KMS-11 (cell line): ENCODE measurements at regions not wholly inside any gene's neighbourhood (a gene's known extent, or its start where the extent isn't known, plus 50 kb on each side); places are given as distances from the start of the nearest gene placed in this dataset.

Source experiments
- H2AFZ ChIP-seq: fragments of 200-600 bp; sonication (generic); 2 replicates; pipeline ENCODE4 v1.6.1; 2016; ENCODE audit warnings: antibody characterized with exemption, mixed run types, low read depth
- H3K27ac ChIP-seq: fragments of 200-600 bp; sonication (generic); 2 replicates; pipeline ENCODE4 v1.6.1; 2016; ENCODE audit warnings: mild to moderate bottlenecking, mixed run types
- H3K27me3 ChIP-seq: fragments of 200-600 bp; sonication (generic); 2 replicates; pipeline ENCODE4 v1.6.1; 2017; ENCODE audit warnings: mild to moderate bottlenecking, low read depth, mixed run types, moderate library complexity; ENCODE audit not compliant: insufficient read depth
- H3K36me3 ChIP-seq: fragments of 200-600 bp; sonication (generic); 2 replicates; pipeline ENCODE4 v1.6.1; 2017; ENCODE audit warnings: mild to moderate bottlenecking, mixed run types; ENCODE audit not compliant: insufficient read depth
- H3K4me1 ChIP-seq: fragments of 200-600 bp; sonication (generic); 2 replicates; pipeline ENCODE4 v1.6.1; 2016; ENCODE audit warnings: mild to moderate bottlenecking, low read depth, mixed run types; ENCODE audit not compliant: poor library complexity, severe bottlenecking
- H3K4me2 ChIP-seq: fragments of 200-600 bp; sonication (generic); 2 replicates; pipeline ENCODE4 v1.7.0; 2016; ENCODE audit warnings: mild to moderate bottlenecking, mixed run types
- H3K4me3 ChIP-seq: fragments of 200-600 bp; sonication (generic); IDR thresholded peaks from 2 replicates; pipeline ENCODE4 v1.6.1; 2017; ENCODE audit warnings: low read depth, low read length, mixed read lengths; ENCODE audit not compliant: insufficient read depth
- H3K79me2 ChIP-seq: fragments of 200-600 bp; sonication (generic); 2 replicates; pipeline ENCODE4 v1.6.1; 2016; ENCODE audit warnings: low read depth, mixed run types; ENCODE audit not compliant: insufficient read depth
- H3K9ac ChIP-seq: fragments of 200-600 bp; sonication (generic); 2 replicates; pipeline ENCODE4 v1.6.1; 2016; ENCODE audit warnings: mild to moderate bottlenecking, mixed run types
- H4K20me1 ChIP-seq: fragments of 200-600 bp; sonication (generic); 2 replicates; pipeline ENCODE4 v1.6.1; 2016; ENCODE audit warnings: mild to moderate bottlenecking, mixed run types; ENCODE audit not compliant: insufficient read depth
- TF ChIP-seq, protein P1 (sequence below): fragments of 200-600 bp; sonication (generic); conservative IDR thresholded peaks from 2 replicates; pipeline ENCODE4 v1.6.1; 2017; ENCODE audit warnings: low read depth, mild to moderate bottlenecking, antibody characterized with exemption, low read length, moderate library complexity, mixed read lengths

DNA sequence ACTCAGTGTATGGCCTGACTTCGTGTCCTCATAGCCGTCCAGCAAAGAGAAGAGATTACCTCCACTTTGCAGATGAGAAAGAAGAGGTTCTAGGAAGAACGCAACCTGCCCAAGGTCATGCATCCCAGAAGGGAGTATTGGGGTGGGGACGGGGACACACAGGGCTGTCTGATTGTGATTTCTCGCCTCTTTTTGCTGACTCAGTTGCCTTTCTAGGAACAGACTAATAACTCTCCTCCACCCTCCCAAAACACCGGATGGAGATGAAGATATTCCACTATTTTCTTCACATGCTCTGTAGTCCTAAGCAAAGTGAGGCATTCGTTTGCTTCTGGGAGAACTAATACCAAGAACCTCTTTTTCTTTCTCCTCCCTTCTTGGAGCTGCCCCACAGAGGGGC is 529.3 kb downstream of the MIAT start:
- Histone ChIP-seq H3K79me2 (no peaks in the 10 kb centered on the region), H4K20me1 (no peaks in the 10 kb centered on the region), H2AFZ (no peak overlapping the region), H3K4me1 (no peaks in the 10 kb centered on the region), H3K4me3 (no peak overlapping the region), H3K36me3 (no peaks in the 10 kb centered on the region), H3K4me2 (no peak overlapping the region), H3K27ac (no peak overlapping the region), H3K27me3 (no peaks in the 10 kb centered on the region; the same call in 1 of the 2 replicates), H3K9ac (no peak overlapping the region)
- TF ChIP-seq, protein P1, sequence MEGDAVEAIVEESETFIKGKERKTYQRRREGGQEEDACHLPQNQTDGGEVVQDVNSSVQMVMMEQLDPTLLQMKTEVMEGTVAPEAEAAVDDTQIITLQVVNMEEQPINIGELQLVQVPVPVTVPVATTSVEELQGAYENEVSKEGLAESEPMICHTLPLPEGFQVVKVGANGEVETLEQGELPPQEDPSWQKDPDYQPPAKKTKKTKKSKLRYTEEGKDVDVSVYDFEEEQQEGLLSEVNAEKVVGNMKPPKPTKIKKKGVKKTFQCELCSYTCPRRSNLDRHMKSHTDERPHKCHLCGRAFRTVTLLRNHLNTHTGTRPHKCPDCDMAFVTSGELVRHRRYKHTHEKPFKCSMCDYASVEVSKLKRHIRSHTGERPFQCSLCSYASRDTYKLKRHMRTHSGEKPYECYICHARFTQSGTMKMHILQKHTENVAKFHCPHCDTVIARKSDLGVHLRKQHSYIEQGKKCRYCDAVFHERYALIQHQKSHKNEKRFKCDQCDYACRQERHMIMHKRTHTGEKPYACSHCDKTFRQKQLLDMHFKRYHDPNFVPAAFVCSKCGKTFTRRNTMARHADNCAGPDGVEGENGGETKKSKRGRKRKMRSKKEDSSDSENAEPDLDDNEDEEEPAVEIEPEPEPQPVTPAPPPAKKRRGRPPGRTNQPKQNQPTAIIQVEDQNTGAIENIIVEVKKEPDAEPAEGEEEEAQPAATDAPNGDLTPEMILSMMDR, result no peak

DNA sequence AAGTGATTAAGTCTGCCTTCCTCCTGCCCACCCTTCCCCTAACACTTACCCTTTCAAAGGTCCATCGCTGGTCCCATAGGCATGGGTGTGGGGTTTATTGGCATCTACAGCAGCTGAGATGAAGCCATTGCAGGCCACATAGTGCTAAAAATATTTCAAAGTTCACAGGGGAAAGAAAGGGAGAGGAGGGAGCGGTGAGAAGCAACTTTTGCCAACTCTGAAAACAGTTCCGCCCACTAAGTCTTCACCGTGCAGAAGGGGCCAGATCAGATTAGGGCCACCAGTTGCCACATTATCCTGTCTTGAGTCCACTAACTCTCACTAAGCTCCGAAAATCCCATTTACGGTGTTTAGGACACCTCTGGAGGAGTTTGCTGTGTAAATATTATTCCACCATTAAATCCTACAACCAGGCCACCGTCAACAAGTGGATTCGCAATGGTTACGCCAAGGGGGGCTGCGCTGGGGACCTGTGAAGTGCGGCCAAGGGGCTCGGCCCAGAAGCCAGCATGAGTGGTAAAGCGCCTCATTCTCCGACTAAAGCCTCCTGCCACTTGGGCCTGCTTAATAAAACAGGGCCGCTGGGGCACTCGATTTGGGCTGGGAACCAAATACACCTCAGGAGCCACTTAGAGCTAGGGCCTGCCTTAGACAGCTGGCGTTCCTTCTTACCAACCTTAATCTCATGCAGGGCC is 534.9 kb downstream of the MIAT start:
- no peak overlapping the region for H3K9ac ChIP-seq
- H3K4me1 ChIP-seq, result no peaks in the 10 kb centered on the region
- TF ChIP-seq, protein P1, result no peak
- H3K4me3 ChIP-seq, result no peak overlapping the region
- H3K27me3 ChIP-seq, result no peaks in the 10 kb centered on the region; the same call in 1 of the 2 replicates
- no peak overlapping the region for H3K4me2 ChIP-seq
- H3K79me2 ChIP-seq, result no peaks in the 10 kb centered on the region
- no peaks in the 10 kb centered on the region for H3K36me3 ChIP-seq
- no peak overlapping the region for H2AFZ ChIP-seq
- H4K20me1 ChIP-seq, result no peaks in the 10 kb centered on the region
- H3K27ac ChIP-seq, result no peak overlapping the region

DNA sequence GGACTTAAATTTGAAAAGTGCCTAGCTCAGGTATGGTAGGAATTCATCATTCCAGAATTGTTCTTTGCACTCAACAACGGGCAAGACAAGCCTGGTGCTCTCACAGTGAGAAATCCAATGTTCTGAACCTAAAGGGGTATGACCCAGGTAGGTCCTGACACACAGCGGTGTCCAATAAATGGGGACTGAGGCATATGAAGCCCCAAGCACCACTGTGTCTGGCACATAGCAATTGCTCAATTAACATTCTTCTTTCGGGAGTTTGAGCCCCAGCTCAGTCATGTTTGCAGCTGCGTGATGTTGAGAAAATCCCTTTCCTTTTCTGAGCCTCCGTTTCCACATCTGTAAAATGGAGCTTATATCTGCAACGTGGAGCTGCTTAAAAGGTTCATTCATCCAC is 535.8 kb downstream of the MIAT start:
- no peak overlapping the region for H3K4me2 ChIP-seq

DNA sequence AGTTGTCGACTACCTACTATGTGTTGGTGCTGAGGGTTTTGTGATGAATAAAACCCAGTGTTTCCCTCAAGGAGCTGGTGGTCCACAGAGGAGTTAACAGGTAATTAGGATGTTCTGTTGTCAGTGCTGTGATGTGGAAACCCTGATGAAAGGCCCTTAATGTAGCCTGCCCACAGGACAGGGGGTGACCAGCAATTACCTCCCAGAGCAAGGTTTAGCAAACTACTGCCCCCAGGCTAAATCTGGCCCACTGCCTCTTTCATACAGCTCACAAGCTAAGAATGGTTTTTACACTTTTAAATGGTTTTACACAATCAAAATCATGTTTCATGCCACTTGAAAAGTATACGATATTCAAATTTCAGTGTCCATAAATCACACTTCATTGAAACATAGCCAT is 536.2 kb downstream of the MIAT start:
- Histone ChIP-seq H3K9ac (no peak overlapping the region), H3K4me3 (no peak overlapping the region), H4K20me1 (no peaks in the 10 kb centered on the region), H3K27me3 (no peaks in the 10 kb centered on the region), H3K4me2 (no peak overlapping the region), H3K4me1 (no peaks in the 10 kb centered on the region), H2AFZ (no peak overlapping the region), H3K79me2 (no peaks in the 10 kb centered on the region), H3K36me3 (no peaks in the 10 kb centered on the region), H3K27ac (no peak overlapping the region)
- TF ChIP-seq, protein P1, result no peak

More for the DNA sequence above, 535.8 kb downstream of the MIAT start:
- H2AFZ ChIP-seq, result no peak overlapping the region
- H3K36me3 ChIP-seq, result no peaks in the 10 kb centered on the region
- no peaks in the 10 kb centered on the region for H3K4me1 ChIP-seq
- H4K20me1 ChIP-seq, result no peaks in the 10 kb centered on the region
- H3K79me2 ChIP-seq, result no peaks in the 10 kb centered on the region
- H3K27me3 ChIP-seq, result no peaks in the 10 kb centered on the region
- H3K27ac ChIP-seq, result no peak overlapping the region
- TF ChIP-seq, protein P1, result no peak
- no peak overlapping the region for H3K9ac ChIP-seq
- no peak overlapping the region for H3K4me3 ChIP-seq
